Activated naive CD4-positive, alpha-beta T cell treated with Interleukin-2 at 50 U/mL for 16 hours (primary cell): ENCODE measurements at regions not wholly inside any gene's neighbourhood (a gene's known extent, or its start where the extent isn't known, plus 50 kb on each side); places are given as distances from the start of the nearest gene placed in this dataset.

ENCODE experiments used
- DNase-seq: peaks from one replicate; pipeline ENCODE4 v3.0.0-alpha.2; 2020

DNA sequence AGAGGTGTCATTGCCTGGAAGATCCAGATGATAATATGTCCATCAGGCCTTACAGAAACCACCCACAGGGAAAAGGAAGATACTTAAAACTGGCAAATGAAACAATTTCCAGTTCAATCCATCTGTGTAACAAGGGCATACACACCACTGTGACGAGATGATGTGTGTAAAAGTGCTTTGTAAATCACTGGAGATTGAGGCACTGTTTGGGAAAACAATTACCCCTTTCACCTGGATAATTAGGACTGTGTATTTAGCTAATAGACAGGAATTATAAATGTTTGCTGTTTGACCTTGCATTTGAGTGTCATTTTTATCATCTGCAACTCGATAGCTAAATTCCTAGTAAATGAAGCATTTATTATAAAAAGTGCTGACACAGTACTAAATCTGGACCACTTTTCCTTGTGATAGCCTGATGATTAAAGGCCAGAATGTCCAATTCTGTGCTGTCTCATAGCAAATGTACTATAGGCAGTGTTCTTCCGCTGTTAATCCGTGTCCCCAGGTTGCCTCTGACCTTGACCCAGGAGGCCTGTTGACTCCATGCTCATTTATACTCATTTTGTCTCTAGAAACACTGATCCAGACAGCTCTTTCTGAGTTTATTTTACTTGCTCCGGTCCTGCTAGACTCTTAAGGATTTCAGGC lies 105.8 kb downstream of the LACC1 start:
- no peak for DNase-seq

DNA sequence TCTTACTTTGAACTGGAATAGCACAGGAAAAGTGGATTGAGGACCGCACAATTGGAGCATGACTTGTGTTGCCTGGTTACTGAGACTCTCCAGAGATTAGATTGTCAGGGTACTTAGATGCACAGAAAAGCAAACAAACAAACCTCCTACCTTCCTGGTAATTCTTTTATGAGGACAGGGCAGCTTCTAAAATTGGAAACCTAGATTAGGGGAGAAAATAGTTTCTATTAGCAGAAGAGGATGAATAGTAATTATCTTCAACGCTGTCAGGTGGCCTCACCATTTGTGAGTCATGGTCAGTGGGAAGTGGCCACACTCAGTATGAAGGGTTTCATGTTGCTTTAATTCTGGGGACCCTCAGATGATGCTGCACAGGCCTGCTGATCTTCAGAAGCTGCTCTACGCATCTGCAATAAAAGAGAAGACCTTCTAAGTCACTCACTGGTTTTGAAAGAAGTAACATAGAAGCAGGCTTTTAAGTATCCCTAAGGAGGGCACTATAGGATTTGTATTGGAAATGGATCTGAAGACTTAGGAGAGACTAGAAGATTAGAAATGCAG lies 106.8 kb downstream of the LACC1 start:
- DNase-seq = no peak

DNA sequence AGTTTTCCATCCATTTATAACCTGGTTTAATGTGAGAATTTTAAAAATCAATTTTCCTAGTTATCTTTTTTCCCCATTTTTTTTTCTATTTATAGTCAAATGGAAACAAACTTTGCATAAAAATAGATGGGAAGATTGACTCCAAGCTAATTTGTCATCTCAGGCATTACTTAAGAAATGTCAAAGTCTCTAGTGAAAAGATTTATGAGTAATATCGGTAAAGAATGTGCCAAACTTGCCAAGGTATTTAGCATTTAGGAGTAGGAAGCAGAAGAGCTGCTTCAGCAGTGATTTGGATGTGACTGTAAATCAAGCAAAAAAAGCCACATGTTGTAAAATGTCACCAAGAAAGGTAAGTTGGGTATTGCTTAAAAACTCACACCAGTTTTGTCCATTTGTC lies 108.6 kb downstream of the LACC1 start:
- no peak for DNase-seq

DNA sequence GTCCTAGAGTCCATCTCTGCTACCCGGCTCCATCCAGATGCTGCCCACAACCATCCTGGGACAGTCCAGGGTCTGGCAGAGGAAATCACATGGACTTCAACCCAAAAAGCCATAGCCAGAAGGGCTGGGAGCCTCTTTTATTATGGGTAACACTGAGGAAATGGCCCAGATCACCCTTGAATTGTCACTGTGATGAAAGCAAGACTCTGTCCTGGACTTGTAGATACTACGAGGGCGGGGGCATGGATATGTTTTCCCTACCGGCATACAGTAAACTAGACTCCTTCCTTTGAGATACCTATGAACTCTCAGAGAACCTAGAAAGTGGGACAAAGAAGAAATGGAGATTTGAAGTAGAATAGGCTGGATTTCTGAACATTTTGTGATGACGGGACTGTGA lies 110.3 kb downstream of the LACC1 start:
- no peak for DNase-seq

DNA sequence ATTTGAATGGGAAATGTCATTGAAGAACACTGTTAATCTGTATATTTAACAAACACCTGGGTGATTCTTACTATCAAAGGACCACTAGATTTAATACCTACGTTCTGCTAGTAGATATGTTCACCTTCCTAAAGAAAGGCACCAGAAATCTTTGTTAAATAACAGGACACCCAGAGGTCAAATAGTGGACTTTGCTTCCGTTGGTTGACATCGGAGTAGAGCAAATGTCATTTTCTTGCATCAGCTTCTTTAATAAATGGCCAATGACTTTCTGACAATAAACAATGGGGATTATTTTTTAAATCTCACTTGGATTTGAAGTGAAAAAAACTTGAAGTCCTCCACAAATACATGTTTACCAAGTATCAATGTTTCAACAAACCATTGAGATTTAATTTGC lies 111.1 kb downstream of the LACC1 start:
- no peak for DNase-seq

DNA sequence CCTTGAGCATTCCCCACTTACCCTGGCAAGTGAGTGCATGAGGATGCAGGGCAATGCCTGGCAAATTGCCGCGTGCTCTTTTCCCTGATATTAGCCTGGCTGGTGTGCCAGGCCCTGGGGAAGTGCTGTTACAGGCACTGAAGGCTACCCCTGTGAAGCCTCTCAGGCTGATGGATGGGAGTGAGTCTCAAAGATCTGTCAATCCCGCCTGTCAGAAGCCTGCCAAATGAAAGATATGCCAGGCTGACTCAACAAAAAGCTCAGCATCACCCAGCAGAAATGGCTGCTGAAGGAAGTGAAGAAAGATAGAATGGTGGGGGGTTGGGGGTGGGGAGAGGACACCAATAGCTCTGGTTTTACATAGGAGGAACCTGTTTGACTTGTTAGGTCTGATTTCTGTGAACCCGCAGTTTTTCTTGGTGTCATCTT lies 112.1 kb downstream of the LACC1 start:
- DNase-seq = no peak

DNA sequence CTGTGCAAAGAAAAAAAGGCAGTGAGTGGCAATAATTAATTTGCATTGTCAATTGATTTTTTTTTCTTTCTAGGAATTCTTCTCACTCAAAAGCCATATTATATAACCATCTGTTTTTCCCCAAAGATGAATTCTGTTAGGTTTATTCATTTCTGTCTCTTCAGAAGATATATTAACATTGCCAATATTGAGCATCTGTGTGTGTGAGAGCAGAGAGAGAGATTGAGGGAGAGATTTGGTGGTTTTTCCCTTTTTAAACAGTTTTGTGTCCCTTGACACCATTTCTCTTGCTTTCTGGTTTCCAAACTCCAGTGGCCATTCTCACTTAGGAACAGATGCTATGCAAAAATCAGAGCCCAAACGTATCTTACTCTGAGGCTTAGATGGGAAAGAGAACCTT lies 112.5 kb downstream of the LACC1 start:
- DNase-seq = no peak

DNA sequence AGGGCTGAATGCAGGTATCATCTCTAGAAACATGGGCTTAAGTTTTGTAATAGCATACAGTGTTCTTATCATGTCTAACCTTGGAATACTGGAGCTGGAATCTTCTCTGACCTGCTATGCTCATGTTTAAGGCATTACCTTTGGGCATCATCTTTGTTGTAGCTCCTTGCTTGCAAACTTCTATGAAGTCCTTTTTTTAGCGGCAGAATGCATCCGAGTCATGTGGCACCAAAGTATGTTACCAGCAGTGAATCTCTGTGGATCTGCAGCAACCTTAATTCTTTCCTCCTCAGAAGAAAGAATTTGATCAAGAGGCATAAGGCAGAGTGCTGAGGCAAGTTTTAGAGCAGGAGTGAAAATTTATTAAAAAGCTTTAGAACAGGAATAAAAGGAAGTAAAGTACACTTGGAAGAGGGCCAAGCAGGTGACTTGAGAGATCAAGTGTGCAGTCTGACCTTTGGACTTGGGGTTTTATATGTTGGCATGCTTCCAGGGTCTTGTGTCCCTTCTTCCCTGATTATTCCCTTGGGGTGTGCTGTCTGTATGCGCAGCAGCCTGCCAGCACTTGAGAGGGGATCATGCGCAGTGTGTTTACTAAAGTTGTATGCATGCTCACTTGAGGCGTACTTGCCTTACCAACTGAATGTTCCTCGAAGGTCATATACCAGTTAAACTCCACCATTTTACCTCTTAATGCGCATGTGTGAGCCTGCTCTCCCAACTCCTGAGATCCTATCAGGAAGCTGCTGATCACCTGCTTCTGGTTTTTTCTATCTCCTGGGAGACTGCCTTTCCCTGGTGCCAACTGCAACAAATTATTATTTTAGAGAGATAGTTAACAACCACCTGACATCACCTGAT lies 115.5 kb downstream of the LACC1 start:
- no peak for DNase-seq

DNA sequence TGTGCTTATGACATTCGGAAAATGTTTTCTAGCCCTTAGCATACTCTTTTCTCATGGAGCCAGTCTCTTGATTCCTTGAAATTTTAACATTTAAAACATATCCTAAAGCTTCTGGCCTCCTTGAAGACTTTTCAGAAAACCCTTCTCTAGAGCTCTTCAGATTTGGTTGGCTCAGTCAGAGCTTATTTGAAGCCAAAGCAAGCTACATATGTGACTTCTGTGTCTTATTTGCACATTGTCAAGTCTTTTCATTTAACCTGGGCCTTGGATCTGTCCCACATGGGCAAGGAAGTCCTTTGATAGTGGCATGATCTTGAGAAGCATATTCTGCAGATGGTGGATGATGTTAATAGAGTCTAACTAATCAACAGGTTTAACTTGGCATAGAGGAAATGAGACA lies 116.5 kb downstream of the LACC1 start:
- no peak for DNase-seq

DNA sequence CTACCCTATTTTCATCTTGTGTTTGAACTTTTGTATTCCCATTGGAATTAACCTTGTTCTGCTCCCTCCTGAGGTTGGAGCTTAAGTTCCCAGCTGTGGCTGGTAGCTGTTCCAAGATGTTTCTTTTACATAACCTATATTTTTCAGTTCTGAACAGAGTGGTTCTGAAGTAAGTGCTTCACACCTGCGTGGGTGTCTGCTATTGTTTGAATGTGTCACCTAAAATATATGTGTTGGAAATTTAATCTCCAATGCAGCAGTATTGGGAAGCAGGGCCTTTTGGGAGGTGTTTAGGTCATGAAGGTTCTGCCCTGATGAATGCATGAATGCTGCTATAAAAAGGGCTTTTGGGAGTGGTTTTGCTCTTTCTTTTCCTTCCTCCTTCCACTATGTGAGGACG lies 123.8 kb downstream of the LACC1 start:
- DNase-seq = no peak

DNA sequence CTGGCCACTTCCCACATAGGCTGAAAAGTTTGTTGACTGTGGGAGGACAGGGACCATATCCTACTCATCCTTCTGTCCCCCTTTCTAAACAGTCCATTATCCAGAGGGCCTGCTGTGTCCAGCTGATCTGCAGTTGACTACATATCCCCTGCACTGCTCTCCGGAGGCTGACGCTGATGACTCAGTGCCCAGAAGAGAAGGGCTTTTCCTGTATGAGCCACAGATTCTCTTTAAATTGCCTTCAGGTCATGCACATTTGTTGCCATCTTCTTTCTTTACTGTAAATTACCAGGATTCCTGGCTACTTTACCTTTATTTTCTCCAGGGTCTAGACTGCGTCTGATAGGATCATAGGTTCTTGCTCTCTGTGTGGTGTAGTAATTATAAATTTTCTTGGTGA lies 125.2 kb downstream of the LACC1 start:
- no peak for DNase-seq

DNA sequence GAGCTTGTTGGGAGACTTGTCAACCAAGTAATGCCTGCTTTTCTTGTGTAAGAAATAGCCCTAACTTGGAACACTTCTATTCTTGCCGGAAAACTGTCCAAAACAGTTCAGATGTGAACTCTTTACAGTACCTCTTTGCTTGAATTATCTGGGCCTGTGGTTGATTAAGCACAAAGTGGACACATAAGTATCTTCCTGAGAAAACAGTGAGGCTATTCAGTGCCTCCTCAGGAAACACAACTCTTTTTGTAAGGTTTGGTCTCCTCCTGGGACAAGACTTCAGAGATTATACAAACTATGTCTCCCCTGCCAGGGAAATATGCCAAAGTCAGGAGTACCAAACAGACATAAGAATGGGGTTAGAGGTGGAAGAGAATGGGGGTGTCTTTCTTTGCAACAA lies 127.7 kb downstream of the LACC1 start:
- no peak for DNase-seq

DNA sequence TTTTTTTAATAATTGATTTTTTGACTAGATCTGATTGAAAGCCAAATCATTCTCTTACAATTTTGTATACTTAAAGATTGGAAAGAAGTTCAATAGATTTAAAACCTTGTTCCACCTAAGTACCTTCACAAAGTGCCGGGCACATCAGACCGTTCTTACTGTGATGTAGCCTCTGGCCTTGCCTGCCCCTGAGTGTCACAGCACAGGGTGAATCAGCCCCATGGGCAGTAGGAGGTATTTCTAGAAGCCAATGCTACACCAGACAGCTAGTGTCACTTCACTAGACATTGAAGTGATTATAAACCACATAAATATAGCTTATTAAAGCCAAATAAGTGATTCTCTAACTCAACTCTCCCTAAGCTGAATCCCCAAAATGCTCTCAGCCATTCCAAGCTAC lies 131.3 kb downstream of the LACC1 start:
- no peak for DNase-seq

DNA sequence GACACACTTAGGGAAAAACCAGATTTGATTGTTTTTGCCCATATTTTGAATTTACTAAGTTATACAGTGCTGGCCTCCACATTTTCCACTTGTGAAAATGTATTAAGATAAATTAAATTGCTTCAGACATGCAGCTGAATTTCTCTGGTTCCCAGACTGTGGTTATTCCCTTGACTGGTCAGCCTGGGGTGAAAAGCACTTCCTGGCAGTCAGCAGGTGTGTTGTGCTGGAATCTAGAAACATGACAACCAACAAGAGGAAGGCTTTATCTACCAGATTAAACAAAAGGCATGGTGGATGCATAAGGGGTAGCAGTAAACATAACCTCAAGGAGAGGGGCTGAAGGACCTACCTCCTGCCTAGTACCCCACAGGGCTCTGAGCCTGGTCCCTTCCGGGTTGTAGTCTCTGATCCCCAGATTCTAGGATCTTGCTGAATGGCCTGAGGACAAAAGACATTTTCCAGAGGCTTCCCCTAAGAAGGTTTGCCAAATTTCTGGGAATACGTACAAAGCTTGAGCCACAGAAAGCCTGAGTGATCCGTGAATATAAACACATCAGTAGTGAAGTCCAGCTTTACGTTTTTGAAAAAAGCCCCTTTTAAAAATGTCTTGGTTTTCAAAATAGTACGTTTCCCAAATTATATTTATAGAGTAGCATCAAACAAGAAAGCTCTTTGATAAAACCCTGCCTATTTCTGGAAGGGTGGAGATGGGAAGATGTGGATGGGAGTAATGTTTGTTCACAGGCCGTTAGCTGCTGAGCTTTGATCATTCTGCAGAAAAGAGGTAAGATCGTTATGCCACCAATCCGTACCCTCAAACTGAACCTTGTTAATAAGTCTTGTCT lies 133.4 kb downstream of the LACC1 start:
- no peak for DNase-seq

DNA sequence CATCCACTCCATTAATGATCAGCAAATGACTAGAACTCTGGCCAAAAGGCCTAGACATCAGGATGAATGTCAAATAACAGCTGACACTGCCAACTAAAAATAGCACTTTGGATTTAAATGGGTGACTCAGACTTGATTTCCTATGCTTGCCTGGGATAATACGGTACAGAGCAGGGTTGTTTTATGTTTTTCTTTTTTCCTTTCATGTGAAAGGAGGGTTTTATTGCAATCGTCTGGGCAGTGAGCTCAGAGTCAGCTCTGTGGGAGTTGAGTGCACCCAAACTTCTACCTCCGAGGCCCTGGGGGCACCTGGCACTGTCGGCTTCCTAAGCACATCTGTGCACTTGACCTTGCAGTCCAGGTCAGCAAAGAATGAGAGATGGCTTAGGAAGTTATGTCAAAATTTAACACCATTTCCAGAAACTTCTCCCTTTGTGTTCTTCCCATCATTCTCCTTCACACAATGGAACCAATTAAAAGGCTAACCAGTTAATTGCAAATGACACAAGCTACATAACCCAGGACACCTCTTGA lies 134.1 kb downstream of the LACC1 start:
- DNase-seq = no peak

DNA sequence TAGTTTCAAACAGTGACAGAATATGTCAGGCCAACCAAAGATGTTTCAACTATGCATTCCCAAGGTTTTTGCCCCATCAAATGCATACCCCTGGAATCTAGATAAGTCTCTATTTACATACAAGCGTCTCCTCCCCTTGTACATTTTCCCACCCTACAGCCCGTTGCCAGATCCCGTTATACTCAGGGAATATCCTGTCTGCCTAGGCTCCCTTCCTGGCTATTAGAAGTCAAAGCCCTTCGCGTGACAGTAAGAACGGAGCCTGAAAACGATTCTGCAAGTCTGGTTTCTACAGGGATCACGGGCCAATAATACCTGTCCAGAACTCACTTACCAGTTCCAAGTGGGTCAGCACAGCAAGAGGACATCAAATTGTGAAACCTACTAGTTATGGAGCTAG lies 134.8 kb downstream of the LACC1 start:
- no peak for DNase-seq

DNA sequence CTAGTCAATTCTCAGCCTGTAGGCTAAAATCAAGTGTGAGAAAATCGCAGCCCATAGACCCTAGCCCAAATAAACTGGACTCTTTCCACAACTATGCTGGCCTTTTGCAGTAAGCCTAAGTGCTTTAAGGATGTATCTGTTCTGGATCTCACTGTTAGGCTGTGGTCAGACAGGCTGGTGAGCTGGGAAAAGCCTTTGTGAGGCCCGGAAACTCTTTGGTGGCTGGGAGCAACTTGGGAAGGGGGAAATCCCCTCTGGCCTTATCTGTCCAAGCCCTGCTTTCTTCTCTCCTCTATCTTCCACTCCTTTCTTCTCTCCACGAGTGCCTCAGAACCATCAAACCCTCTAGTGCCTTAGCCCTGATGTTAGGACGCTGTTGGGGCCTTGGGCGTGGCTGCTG lies 135.4 kb downstream of the LACC1 start:
- DNase-seq = no peak

DNA sequence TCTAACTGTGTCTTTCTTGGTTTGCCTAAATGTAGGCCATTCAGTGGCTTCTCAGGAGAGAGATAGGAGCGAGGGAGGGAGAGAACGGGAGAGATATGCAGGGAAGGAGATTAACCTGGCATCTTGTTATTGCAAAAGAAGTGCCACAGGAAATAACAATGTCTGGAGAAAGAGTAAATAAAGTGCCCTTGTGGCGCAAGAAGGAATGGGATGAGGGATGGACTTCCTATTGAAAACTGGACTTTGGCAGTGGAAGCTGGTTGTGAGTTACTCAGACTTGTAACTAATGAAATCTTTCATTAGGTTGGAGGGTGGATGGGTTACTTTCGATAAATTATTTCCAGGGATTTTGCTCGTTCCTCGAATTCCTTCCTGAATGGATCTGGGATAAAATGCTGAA lies 136.1 kb downstream of the LACC1 start:
- no peak for DNase-seq

DNA sequence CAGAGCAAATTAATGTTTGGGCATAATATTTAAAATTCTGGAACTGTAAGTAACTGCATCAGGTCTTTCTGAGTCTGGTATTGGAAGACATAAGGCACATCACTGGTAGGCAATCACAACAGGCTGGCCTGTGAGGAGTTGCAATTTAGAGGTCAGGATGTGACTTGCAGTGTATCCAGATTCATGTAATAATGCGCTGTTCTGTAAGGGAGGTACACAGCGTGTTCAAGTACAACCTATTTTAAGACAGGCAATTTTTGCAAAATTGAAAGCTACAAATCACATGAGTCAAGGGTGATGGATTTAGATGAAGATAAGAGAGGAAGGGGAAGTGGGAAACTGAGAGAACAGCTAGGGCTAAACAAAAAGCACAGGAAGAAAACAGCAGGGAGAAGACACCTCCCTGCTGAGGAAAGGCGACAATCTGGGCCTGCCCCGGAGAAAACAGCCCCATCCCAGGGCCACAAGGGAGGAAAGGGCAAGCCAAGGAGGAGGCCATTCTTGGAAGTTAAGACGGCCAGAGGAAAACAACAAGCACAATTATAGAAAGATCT lies 138.1 kb downstream of the LACC1 start:
- no peak for DNase-seq

DNA sequence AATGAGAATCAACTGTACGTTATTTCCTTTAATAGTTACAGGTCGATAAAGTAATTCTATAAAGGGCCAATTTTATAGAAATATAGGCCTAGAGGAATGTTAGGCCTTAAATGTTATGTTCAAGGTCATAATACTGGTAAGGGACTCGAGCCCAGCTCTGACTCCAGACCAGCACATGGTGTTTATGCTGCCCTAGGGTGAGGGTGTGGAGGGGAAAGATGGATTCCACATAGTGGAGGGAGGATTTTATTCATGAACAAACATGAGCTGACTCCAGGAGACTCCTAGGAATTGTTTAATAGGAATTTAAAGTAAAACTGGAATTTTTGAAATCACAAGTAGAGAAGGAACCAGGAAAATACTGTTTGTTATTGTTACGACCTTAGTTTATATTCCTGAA lies 139.9 kb downstream of the LACC1 start:
- no peak for DNase-seq

DNA sequence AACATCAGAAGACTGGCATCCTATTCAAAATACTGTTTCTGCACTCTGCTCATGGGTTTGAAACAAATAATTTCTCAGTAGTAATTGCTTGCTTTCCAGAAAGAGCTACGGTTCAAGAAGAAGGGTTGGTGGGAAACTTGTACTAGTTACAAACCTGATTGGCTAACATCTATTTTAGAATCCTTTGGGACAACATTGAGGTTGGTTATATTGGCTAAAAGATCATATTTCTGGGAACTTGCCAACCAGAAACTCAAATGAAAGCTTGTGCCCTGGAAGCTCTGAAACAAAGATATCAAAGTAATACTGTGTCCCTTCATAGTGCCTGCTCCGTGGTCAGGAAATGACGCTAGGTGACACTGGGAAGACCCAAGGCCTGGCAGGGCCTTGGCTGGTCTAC lies 141.7 kb downstream of the LACC1 start:
- DNase-seq = no peak

DNA sequence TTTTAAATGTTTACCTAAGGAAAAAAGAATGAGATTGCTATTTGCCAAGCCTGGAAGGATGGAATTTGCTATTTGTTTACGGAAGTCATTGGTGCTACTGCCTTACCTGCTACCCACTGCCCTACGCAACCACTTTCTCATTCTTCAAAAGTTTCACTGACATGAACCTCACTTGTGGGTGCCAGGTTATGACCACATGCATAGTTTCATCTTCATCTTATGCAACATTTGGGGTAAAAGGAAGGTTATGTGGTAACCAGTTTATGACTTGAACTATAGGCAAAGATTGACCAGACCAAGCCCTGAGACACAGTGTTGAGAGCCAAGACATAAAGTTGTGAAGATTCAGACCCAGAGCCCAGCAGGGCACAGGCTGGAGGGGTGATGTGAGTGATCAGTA lies 142.5 kb downstream of the LACC1 start:
- DNase-seq = no peak
